ENCODE measurements at regions not wholly inside any gene's neighbourhood (a gene's known extent, or its start where the extent isn't known, plus 50 kb on each side); places are given as distances from the start of the nearest gene placed in this dataset.
"Not testable (repeated sequence)": the region's sequence is repeated elsewhere in the genome, so short reads cannot be mapped to it uniquely, and the experiment has no call there.

DNA sequence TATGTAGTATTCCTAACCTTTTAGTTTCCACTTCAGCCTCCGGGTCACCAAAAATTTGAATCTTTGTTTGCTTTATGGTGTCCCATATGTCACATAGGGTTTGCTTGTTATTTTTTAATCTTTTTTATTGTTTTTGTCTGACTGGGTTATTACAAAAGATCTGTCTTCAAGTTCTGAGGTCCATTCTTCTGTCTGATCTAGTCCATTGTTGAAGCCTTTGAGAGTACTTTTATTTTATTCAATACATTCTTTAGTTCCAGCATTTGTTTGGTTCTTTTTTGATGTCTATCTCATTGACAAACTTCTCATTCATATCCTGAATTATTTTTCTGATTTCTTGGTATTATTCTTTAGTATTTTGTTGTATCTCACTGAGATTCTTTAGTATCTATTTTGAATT lies 99.8 kb downstream of the GPR65 start:
- Histone ChIP-seq H3K4me3 (no peak overlapping the region), H3K4me1 (no peaks in the 10 kb centered on the region), H3K9me3 (peaks cover 12% of the 10 kb centered on the region), H3K27me3 (ENCODE audit: insufficient read depth in 3 of 3, low read length in 2 of 3) (peaks cover 0 to 2% (median 0%) of the 10 kb centered on the region in 3 donors), H3K27ac (no peak overlapping the region), H3K36me3 (ENCODE audit: insufficient read depth in 1 of 2, low read depth in 1 of 2) (no peaks in the 10 kb centered on the region)
- no peak for ATAC-seq
- intact Hi-C loops (cut with DNase I): no loop called here
- WGBS, 3 donors: 97 to 100% (median 99%) methylated on average over 1 of the region's 1 CpG
- DNase-seq: no peak
- TF ChIP-seq, protein P1, sequence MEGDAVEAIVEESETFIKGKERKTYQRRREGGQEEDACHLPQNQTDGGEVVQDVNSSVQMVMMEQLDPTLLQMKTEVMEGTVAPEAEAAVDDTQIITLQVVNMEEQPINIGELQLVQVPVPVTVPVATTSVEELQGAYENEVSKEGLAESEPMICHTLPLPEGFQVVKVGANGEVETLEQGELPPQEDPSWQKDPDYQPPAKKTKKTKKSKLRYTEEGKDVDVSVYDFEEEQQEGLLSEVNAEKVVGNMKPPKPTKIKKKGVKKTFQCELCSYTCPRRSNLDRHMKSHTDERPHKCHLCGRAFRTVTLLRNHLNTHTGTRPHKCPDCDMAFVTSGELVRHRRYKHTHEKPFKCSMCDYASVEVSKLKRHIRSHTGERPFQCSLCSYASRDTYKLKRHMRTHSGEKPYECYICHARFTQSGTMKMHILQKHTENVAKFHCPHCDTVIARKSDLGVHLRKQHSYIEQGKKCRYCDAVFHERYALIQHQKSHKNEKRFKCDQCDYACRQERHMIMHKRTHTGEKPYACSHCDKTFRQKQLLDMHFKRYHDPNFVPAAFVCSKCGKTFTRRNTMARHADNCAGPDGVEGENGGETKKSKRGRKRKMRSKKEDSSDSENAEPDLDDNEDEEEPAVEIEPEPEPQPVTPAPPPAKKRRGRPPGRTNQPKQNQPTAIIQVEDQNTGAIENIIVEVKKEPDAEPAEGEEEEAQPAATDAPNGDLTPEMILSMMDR (IDR thresholded peaks at IDR 0.05): no peak

DNA sequence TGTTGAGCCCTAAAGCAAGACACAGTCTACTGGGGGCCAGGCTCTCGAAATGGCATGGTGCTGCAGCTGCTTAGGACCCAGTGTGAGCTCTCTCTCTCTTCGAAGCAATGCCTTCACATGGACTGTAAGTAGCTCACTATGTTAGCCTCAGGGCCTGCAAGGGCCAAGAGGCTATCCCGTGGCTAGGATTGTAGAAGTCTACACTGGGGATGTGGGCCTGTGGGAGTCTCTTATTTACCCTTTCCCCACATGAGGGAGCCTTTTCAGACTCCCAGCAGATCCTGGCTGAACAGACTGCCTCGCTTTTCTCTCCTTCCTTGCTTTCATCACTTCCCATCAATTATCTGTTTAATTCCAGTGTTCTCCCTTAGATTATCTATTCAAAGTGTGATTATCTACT lies 101.4 kb downstream of the GPR65 start:
- ATAC-seq (no peak), DNase-seq (no peak)
- Histone ChIP-seq H3K9me3 (peaks cover 12% of the 10 kb centered on the region), H3K4me1 (no peaks in the 10 kb centered on the region), H3K36me3 (ENCODE audit: insufficient read depth in 1 of 2, low read depth in 1 of 2) (no peaks in the 10 kb centered on the region), H3K27ac (no peak overlapping the region), H3K4me3 (no peak overlapping the region), H3K27me3 (ENCODE audit: insufficient read depth in 3 of 3, low read length in 2 of 3) (peaks cover 0 to 2% (median 0%) of the 10 kb centered on the region in 3 donors)
- WGBS, 3 donors: 58 to 71% (median 62%) methylated on average over 4 of the region's 4 CpGs
- intact Hi-C loops (cut with DNase I): no loop called here
- TF ChIP-seq, protein P1 (IDR thresholded peaks at IDR 0.05): no peak

DNA sequence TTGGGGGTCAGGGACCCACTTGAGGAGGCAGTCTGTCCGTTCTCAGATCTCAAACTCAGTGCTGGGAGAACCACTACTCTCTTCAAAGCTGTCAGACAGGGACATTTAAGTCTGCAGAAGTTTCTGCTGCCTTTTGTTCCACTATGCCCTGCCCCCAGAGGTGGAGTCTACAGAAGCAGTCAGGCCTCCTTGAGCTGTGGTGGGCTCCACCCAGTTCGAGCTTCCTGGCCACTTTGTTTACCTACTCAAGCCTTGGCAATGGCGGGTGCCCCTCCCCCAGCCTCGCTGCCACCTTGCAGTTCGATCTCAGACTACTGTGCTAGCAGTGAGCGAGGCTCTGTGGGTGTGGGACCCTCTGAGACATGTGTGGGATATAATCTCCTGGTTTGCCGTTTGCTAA lies 122.7 kb downstream of the GPR65 start:
- H3K27me3 ChIP-seq (ENCODE audit: insufficient read depth in 3 of 3, low read length in 2 of 3); H3K4me3 ChIP-seq; ATAC-seq; DNase-seq; intact Hi-C loops (cut with DNase I); H3K36me3 ChIP-seq (ENCODE audit: insufficient read depth in 1 of 2, low read depth in 1 of 2); H3K4me1 ChIP-seq; H3K27ac ChIP-seq; H3K9me3 ChIP-seq: not testable (repeated sequence)
- WGBS, 3 donors: 69 to 82% (median 71%) methylated on average over 7 of the region's 7 CpGs

DNA sequence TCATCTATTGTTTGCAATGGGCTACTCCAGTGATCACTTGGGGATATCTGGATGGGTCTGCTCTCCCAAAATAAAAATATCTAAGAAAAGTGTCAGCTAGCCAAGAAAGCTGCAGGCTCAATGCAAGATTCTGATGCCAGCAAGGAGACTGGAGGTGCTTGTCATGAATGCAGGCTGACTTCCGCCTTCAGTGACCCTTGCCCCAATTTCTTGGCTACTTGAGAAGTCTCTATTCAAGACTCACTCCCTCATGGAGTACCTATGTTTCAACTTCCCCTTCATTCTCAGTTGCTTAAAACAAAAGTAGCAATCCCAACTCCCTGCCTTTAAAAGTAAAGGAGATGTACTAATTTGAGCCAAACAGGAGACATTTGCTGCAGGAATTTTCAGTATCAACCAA lies 123.9 kb downstream of the GPR65 start:
- DNase-seq (no peak), ATAC-seq (no peak)
- Histone ChIP-seq H3K27ac (no peak overlapping the region), H3K9me3 (no peaks in the 10 kb centered on the region), H3K4me1 (no peaks in the 10 kb centered on the region), H3K36me3 (ENCODE audit: insufficient read depth in 1 of 2, low read depth in 1 of 2) (no peaks in the 10 kb centered on the region), H3K4me3 (no peak overlapping the region), H3K27me3 (ENCODE audit: insufficient read depth in 3 of 3, low read length in 2 of 3) (no peaks in the 10 kb centered on the region)
- intact Hi-C loops (cut with DNase I): no loop called here
- TF ChIP-seq, protein P1 (IDR thresholded peaks at IDR 0.05): no peak
- WGBS, 3 donors: 68 to 85% (median 68%) methylated on average over 1 of the region's 1 CpG

GRCh38 chr14:88129306-88130056 lies 124.5 kb downstream of the GPR65 start:
- ATAC-seq (peak; percentile 34 to 77 (median 63)), DNase-seq (no peak)
- peak overlapping the region; percentile 41 for H3K27ac ChIP-seq
- H3K36me3 ChIP-seq (ENCODE audit: insufficient read depth in 1 of 2, low read depth in 1 of 2): no peaks in the 10 kb centered on the region
- no peaks in the 10 kb centered on the region for H3K27me3 ChIP-seq (ENCODE audit: insufficient read depth in 3 of 3, low read length in 2 of 3)
- WGBS, 3 donors: 5 to 33% (median 19%) methylated on average over 2 of the region's 2 CpGs
- H3K4me3 ChIP-seq: no peak overlapping the region
- intact Hi-C loops (cut with DNase I): no loop called here
- H3K4me1 ChIP-seq: no peaks in the 10 kb centered on the region
- no peaks in the 10 kb centered on the region for H3K9me3 ChIP-seq
- TF ChIP-seq, protein P1 (IDR thresholded peaks at IDR 0.05): no peak
